ENCODE measurements at regions not wholly inside any gene's neighbourhood (a gene's known extent, or its start where the extent isn't known, plus 50 kb on each side); places are given as distances from the start of the nearest gene placed in this dataset.
A peak's percentile ranks its signal among the peaks of the same experiment; 100 is the strongest.

- Histone ChIP-seq H3K4me3 (no peak overlapping the region), H3K36me3 (no peaks in the 10 kb centered on the region), H3K9me3 (no peaks in the 10 kb centered on the region), H3K27ac (no peak overlapping the region), H3K4me1 (no peaks in the 10 kb centered on the region), H3K27me3 (no peaks in the 10 kb centered on the region)
- TF ChIP-seq CTCF (IDR thresholded peaks at IDR 0.05), result no peak
- TF ChIP-seq EP300 (IDR thresholded peaks at IDR 0.05), result no peak
- no peak for TF ChIP-seq POLR2A (IDR thresholded peaks at IDR 0.05)
- DNase-seq (ENCODE audit: low spot score in 2 of 2), result no peak
- WGBS, 2 donors, result 83 to 88% methylated on average over 2 of the region's 2 CpGs
Measured at GRCh38 chr6:6399568-6399967, 79.1 kb upstream of the F13A1 start.

- DNase-seq (ENCODE audit: low spot score in 2 of 2), result no peak
- 100% methylated on average over 1 of the region's 1 CpG for WGBS, 2 donors
- H3K27ac ChIP-seq, result no peak overlapping the region
- H3K4me3 ChIP-seq, result no peak overlapping the region
- H3K27me3 ChIP-seq, result no peaks in the 10 kb centered on the region
- peaks cover 0 to 16% (median 5%) of the 10 kb centered on the region in 4 donors for H3K4me1 ChIP-seq
- TF ChIP-seq EP300 (IDR thresholded peaks at IDR 0.05) (no peak), CTCF (IDR thresholded peaks at IDR 0.05) (no peak), POLR2A (IDR thresholded peaks at IDR 0.05) (no peak)
- no peaks in the 10 kb centered on the region for H3K9me3 ChIP-seq
- no peaks in the 10 kb centered on the region for H3K36me3 ChIP-seq
Measured at GRCh38 chr6:6401401-6401800, 80.9 kb upstream of the F13A1 start.

GRCh38 chr6:6402006-6402405, 81.5 kb upstream of the F13A1 start:
- no peaks in the 10 kb centered on the region for H3K27me3 ChIP-seq
- 83 to 88% methylated on average over 2 of the region's 2 CpGs for WGBS, 2 donors
- H3K27ac ChIP-seq, result no peak overlapping the region
- no peaks in the 10 kb centered on the region for H3K9me3 ChIP-seq
- TF ChIP-seq CTCF (IDR thresholded peaks at IDR 0.05) (no peak), POLR2A (IDR thresholded peaks at IDR 0.05) (no peak), EP300 (IDR thresholded peaks at IDR 0.05) (no peak)
- H3K4me1 ChIP-seq, result peaks cover 0 to 22% (median 7%) of the 10 kb centered on the region in 4 donors
- no peaks in the 10 kb centered on the region for H3K36me3 ChIP-seq
- H3K4me3 ChIP-seq, result no peak overlapping the region
- no peak for DNase-seq (ENCODE audit: low spot score in 2 of 2)

- no peak for TF ChIP-seq POLR2A (IDR thresholded peaks at IDR 0.05)
- TF ChIP-seq EP300 (IDR thresholded peaks at IDR 0.05), result no peak
- no peak for TF ChIP-seq CTCF (IDR thresholded peaks at IDR 0.05)
- no peaks in the 10 kb centered on the region for H3K9me3 ChIP-seq
- no peaks in the 10 kb centered on the region for H3K27me3 ChIP-seq
- no peak overlapping the region for H3K4me3 ChIP-seq
- no peak overlapping the region for H3K27ac ChIP-seq
- H3K36me3 ChIP-seq, result no peaks in the 10 kb centered on the region
- no peak for DNase-seq (ENCODE audit: low spot score in 2 of 2)
- peaks cover 0 to 27% (median 7%) of the 10 kb centered on the region in 4 donors for H3K4me1 ChIP-seq
- 49 to 62% methylated on average over 6 of the region's 6 CpGs for WGBS, 2 donors
Measured at GRCh38 chr6:6402591-6402990, 82.1 kb upstream of the F13A1 start.

- no peaks in the 10 kb centered on the region for H3K36me3 ChIP-seq
- WGBS, 2 donors, result 19 to 47% methylated on average over 2 of the region's 2 CpGs
Measured at GRCh38 chr6:6405031-6405430, 84.6 kb upstream of the F13A1 start.

More at GRCh38 chr6:6405031-6405430, 84.6 kb upstream of the F13A1 start:
- no peaks in the 10 kb centered on the region for H3K27me3 ChIP-seq
- peak overlapping the region in 1 of 4 donors; percentile 6 for H3K27ac ChIP-seq
- H3K9me3 ChIP-seq, result no peaks in the 10 kb centered on the region
- no peak overlapping the region for H3K4me3 ChIP-seq
- peaks cover 0 to 35% (median 10%) of the 10 kb centered on the region in 4 donors for H3K4me1 ChIP-seq
- no peak for TF ChIP-seq CTCF (IDR thresholded peaks at IDR 0.05)
- no peak for TF ChIP-seq EP300 (IDR thresholded peaks at IDR 0.05)
- TF ChIP-seq POLR2A (IDR thresholded peaks at IDR 0.05), result no peak
- no peak for DNase-seq (ENCODE audit: low spot score in 2 of 2)
